WTC11 (cell line): ENCODE measurements at regions not wholly inside any gene's neighbourhood (a gene's known extent, or its start where the extent isn't known, plus 50 kb on each side); places are given as distances from the start of the nearest gene placed in this dataset.

Experiments used
- ATAC-seq: fragments of 200-7000 bp; cut with Tn5 transposase; 2 replicates; pipeline ENCODE4 v1.10.0; 2021; ENCODE audit warnings: mild to moderate bottlenecking, moderate library complexity
- CTCF ChIA-PET: fragments of 300-600 bp; sonication (Branson Sonifier 250); formaldehyde crosslinking; loops from one replicate; lab custom pipeline; 2021; ENCODE audit warnings: antibody characterized with exemption; lab: Charles Lee
- POLR2A ChIA-PET: fragments of 350-600 bp; sonication (Branson Sonifier 250); formaldehyde crosslinking; loops from one replicate; lab custom pipeline; 2021; ENCODE audit warnings: antibody characterized with exemption; lab: Charles Lee
- DNase-seq: peaks from one replicate; pipeline ENCODE4 v3.0.0; 2021; ENCODE audit warnings: low spot score
- H3K27ac Mint-ChIP-seq: 2 replicates; pipeline ENCODE4 v1.8.0; 2021; ENCODE audit warnings: mixed read lengths
- H3K27me3 Mint-ChIP-seq: 2 replicates; pipeline ENCODE4 v1.8.0; 2021; ENCODE audit warnings: low read depth, mild to moderate bottlenecking, moderate library complexity, mixed read lengths
- H3K36me3 Mint-ChIP-seq: 2 replicates; pipeline ENCODE4 v1.8.0; 2021; ENCODE audit warnings: mixed read lengths
- H3K4me1 Mint-ChIP-seq: 2 replicates; pipeline ENCODE4 v1.8.0; 2022; ENCODE audit warnings: mixed read lengths
- H3K4me3 Mint-ChIP-seq: 2 replicates; pipeline ENCODE4 v1.8.0; 2021; ENCODE audit warnings: mild to moderate bottlenecking, moderate library complexity, mixed read lengths
- H3K9me3 Mint-ChIP-seq: 2 replicates; pipeline ENCODE4 v1.8.0; 2021; ENCODE audit warnings: mixed read lengths
- CREB1 ChIP-seq: sonication (generic); formaldehyde crosslinking; IDR thresholded peaks from 2 replicates; pipeline ENCODE4 v1.8.0; 2023; ENCODE audit warnings: mild to moderate bottlenecking, missing genetic modification reagents
- ESRRA ChIP-seq: sonication (generic); formaldehyde crosslinking; IDR thresholded peaks from 2 replicates; pipeline ENCODE4 v1.8.1; 2022; ENCODE audit warnings: mild to moderate bottlenecking, missing genetic modification reagents, borderline replicate concordance
- FOXP1 ChIP-seq: sonication (generic); formaldehyde crosslinking; IDR thresholded peaks from 2 replicates; pipeline ENCODE4 v1.8.0; 2022; ENCODE audit warnings: missing genetic modification reagents, mild to moderate bottlenecking, moderate library complexity, borderline replicate concordance
- GRHL2 ChIP-seq: fragments of 250-450 bp; sonication (Bioruptor Pico); IDR thresholded peaks from 2 replicates; pipeline ENCODE4 v1.8.0; 2022; ENCODE audit warnings: mild to moderate bottlenecking, moderate library complexity; ENCODE audit not compliant: insufficient replicate concordance, severe bottlenecking
- NFYB ChIP-seq: sonication (generic); formaldehyde crosslinking; conservative IDR thresholded peaks from 2 replicates; pipeline ENCODE4 v1.8.0; 2022; ENCODE audit warnings: low read depth, missing genetic modification reagents
- OVOL2 ChIP-seq: fragments of 250-450 bp; sonication (Bioruptor Pico); IDR thresholded peaks from 2 replicates; pipeline ENCODE4 v1.9.0; 2021; ENCODE audit warnings: mild to moderate bottlenecking, borderline replicate concordance
- RELA ChIP-seq: sonication (generic); formaldehyde crosslinking; IDR thresholded peaks from 2 replicates; pipeline ENCODE4 v1.8.1; 2022; ENCODE audit warnings: missing genetic modification reagents, mild to moderate bottlenecking, borderline replicate concordance
- TP53 ChIP-seq: sonication (generic); formaldehyde crosslinking; IDR thresholded peaks from 2 replicates; pipeline ENCODE4 v1.8.1; 2023; ENCODE audit warnings: mild to moderate bottlenecking, missing genetic modification reagents
- ZNF396 ChIP-seq: fragments of 250-450 bp; sonication (Bioruptor Pico); IDR thresholded peaks from 2 replicates; pipeline ENCODE4 v1.8.0; 2021; ENCODE audit warnings: mild to moderate bottlenecking, moderate library complexity, borderline replicate concordance
- ZNF416 ChIP-seq: fragments of 250-450 bp; sonication (Bioruptor Pico); IDR thresholded peaks from 2 replicates; pipeline ENCODE4 v1.9.0; 2021; ENCODE audit warnings: mild to moderate bottlenecking, inconsistent platforms
- TF ChIP-seq, protein P1 (sequence below): sonication (generic); formaldehyde crosslinking; IDR thresholded peaks from 2 replicates; pipeline ENCODE4 v1.8.1; 2023; ENCODE audit warnings: mild to moderate bottlenecking, missing genetic modification reagents, moderate library complexity
- TF ChIP-seq, protein P2 (sequence below): sonication (generic); formaldehyde crosslinking; IDR thresholded peaks from 2 replicates; pipeline ENCODE4 v1.8.1; 2023; ENCODE audit warnings: mild to moderate bottlenecking, moderate library complexity, missing genetic modification reagents
- TF ChIP-seq, protein P3 (sequence below): sonication (generic); formaldehyde crosslinking; IDR thresholded peaks from 2 replicates; pipeline ENCODE4 v1.8.0; 2023; ENCODE audit warnings: missing genetic modification reagents
- TF ChIP-seq, protein P4 (sequence below): sonication (generic); formaldehyde crosslinking; IDR thresholded peaks from 2 replicates; pipeline ENCODE4 v1.8.0; 2022; ENCODE audit warnings: missing genetic modification reagents
- TF ChIP-seq, protein P5 (sequence below): sonication (generic); formaldehyde crosslinking; IDR thresholded peaks from 2 replicates; pipeline ENCODE4 v1.8.0; 2022; ENCODE audit warnings: mild to moderate bottlenecking, missing genetic modification reagents
- TF ChIP-seq, protein P6 (sequence below): sonication (generic); formaldehyde crosslinking; IDR thresholded peaks from 2 replicates; pipeline ENCODE4 v1.8.1; 2022; ENCODE audit warnings: mild to moderate bottlenecking, missing genetic modification reagents, moderate library complexity, borderline replicate concordance

GRCh38 chr6:94487371-94487770 is 1068.0 kb upstream of the EPHA7 start:
- ChIA-PET POLR2A (no interaction called here), CTCF (no interaction called here)
- DNase-seq, result no peak
- ATAC-seq, result no peak
- no peak overlapping the region for H3K27ac Mint-ChIP-seq
- H3K4me1 Mint-ChIP-seq, result peaks cover 7% of the 10 kb centered on the region
- H3K36me3 Mint-ChIP-seq, result no peaks in the 10 kb centered on the region
- TF ChIP-seq ZNF396 (CRISPR knock-in tag) (no peak), GRHL2 (CRISPR knock-in tag) (no peak), NFYB (CRISPR knock-in tag) (no peak), FOXP1 (CRISPR knock-in tag) (no peak), CREB1 (CRISPR knock-in tag) (no peak), RELA (CRISPR knock-in tag) (no peak), OVOL2 (CRISPR knock-in tag) (no peak), ESRRA (no peak), TP53 (CRISPR knock-in tag) (no peak)
- TF ChIP-seq, protein P1, sequence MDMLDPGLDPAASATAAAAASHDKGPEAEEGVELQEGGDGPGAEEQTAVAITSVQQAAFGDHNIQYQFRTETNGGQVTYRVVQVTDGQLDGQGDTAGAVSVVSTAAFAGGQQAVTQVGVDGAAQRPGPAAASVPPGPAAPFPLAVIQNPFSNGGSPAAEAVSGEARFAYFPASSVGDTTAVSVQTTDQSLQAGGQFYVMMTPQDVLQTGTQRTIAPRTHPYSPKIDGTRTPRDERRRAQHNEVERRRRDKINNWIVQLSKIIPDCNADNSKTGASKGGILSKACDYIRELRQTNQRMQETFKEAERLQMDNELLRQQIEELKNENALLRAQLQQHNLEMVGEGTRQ (CRISPR knock-in tag), result no peak
- TF ChIP-seq, protein P2, sequence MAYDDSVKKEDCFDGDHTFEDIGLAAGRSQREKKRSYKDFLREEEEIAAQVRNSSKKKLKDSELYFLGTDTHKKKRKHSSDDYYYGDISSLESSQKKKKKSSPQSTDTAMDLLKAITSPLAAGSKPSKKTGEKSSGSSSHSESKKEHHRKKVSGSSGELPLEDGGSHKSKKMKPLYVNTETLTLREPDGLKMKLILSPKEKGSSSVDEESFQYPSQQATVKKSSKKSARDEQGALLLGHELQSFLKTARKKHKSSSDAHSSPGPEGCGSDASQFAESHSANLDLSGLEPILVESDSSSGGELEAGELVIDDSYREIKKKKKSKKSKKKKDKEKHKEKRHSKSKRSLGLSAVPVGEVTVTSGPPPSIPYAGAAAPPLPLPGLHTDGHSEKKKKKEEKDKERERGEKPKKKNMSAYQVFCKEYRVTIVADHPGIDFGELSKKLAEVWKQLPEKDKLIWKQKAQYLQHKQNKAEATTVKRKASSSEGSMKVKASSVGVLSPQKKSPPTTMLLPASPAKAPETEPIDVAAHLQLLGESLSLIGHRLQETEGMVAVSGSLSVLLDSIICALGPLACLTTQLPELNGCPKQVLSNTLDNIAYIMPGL (CRISPR knock-in tag), result no peak
- TF ChIP-seq, protein P3, sequence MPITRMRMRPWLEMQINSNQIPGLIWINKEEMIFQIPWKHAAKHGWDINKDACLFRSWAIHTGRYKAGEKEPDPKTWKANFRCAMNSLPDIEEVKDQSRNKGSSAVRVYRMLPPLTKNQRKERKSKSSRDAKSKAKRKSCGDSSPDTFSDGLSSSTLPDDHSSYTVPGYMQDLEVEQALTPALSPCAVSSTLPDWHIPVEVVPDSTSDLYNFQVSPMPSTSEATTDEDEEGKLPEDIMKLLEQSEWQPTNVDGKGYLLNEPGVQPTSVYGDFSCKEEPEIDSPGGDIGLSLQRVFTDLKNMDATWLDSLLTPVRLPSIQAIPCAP, result no peak
- TF ChIP-seq, protein P4, sequence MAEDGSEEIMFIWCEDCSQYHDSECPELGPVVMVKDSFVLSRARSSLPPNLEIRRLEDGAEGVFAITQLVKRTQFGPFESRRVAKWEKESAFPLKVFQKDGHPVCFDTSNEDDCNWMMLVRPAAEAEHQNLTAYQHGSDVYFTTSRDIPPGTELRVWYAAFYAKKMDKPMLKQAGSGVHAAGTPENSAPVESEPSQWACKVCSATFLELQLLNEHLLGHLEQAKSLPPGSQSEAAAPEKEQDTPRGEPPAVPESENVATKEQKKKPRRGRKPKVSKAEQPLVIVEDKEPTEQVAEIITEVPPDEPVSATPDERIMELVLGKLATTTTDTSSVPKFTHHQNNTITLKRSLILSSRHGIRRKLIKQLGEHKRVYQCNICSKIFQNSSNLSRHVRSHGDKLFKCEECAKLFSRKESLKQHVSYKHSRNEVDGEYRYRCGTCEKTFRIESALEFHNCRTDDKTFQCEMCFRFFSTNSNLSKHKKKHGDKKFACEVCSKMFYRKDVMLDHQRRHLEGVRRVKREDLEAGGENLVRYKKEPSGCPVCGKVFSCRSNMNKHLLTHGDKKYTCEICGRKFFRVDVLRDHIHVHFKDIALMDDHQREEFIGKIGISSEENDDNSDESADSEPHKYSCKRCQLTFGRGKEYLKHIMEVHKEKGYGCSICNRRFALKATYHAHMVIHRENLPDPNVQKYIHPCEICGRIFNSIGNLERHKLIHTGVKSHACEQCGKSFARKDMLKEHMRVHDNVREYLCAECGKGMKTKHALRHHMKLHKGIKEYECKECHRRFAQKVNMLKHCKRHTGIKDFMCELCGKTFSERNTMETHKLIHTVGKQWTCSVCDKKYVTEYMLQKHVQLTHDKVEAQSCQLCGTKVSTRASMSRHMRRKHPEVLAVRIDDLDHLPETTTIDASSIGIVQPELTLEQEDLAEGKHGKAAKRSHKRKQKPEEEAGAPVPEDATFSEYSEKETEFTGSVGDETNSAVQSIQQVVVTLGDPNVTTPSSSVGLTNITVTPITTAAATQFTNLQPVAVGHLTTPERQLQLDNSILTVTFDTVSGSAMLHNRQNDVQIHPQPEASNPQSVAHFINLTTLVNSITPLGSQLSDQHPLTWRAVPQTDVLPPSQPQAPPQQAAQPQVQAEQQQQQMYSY (CRISPR knock-in tag), result no peak
- TF ChIP-seq, protein P5, sequence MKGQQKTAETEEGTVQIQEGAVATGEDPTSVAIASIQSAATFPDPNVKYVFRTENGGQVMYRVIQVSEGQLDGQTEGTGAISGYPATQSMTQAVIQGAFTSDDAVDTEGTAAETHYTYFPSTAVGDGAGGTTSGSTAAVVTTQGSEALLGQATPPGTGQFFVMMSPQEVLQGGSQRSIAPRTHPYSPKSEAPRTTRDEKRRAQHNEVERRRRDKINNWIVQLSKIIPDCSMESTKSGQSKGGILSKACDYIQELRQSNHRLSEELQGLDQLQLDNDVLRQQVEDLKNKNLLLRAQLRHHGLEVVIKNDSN, result no peak
- TF ChIP-seq, protein P6, sequence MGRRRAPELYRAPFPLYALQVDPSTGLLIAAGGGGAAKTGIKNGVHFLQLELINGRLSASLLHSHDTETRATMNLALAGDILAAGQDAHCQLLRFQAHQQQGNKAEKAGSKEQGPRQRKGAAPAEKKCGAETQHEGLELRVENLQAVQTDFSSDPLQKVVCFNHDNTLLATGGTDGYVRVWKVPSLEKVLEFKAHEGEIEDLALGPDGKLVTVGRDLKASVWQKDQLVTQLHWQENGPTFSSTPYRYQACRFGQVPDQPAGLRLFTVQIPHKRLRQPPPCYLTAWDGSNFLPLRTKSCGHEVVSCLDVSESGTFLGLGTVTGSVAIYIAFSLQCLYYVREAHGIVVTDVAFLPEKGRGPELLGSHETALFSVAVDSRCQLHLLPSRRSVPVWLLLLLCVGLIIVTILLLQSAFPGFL, result no peak
- peaks cover 5% of the 10 kb centered on the region for H3K9me3 Mint-ChIP-seq
- no peak overlapping the region for H3K4me3 Mint-ChIP-seq
- no peaks in the 10 kb centered on the region for H3K27me3 Mint-ChIP-seq

DNA sequence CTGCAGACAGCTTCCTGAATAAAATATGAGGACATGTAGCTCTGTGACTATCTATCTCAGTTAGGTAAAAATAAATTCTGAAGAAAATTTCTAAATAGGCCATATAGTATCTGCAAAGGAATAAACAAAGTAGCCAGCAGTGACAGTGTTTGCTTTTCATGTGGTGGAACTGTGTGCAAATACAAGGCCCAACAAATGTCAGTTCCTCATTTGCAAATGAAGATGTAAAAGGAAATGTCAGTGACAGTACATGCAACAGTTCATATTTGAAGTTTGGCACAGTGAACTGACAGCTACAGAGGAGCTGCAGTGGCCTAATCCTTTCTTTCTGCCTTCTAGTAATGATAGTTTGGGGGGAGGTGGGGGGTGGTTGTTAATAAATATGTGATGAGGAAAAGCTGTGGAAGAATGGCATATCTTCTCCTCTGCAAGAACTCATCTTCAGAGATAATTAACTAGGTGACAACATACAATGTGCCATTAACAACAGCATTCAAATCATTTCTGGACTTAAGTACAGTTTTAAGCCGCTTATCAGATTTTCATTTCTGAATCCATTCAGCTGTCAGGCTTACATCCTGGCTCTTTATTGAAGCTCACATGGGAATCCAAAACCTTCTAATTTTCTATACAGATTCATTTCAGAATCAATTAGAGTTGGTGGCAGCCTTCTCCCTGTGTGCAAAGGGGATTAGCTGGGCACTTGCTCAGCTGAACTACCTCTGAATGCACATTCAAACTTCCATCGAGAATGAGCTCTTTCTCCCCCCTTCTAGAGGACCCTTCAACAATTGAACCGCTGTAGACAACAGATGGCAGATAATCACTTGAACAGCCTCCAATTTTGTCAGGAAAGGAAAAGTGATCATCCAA is 1059.0 kb upstream of the EPHA7 start:
- ATAC-seq, result no peak

More for the DNA sequence above, 1059.0 kb upstream of the EPHA7 start:
- no peak overlapping the region for H3K27ac Mint-ChIP-seq
- CTCF ChIA-PET, result no interaction called here
- H3K27me3 Mint-ChIP-seq, result no peaks in the 10 kb centered on the region
- no peak for DNase-seq
- peaks cover 25% of the 10 kb centered on the region for H3K9me3 Mint-ChIP-seq
- no peak overlapping the region for H3K4me3 Mint-ChIP-seq
- peaks cover 15% of the 10 kb centered on the region for H3K36me3 Mint-ChIP-seq
- POLR2A ChIA-PET, result no interaction called here
- H3K4me1 Mint-ChIP-seq, result peaks cover 19% of the 10 kb centered on the region
- TF ChIP-seq ZNF416 (CRISPR knock-in tag), result no peak
- TF ChIP-seq OVOL2 (CRISPR knock-in tag), result no peak
